ENCODE measurements at regions not wholly inside any gene's neighbourhood (a gene's known extent, or its start where the extent isn't known, plus 50 kb on each side); places are given as distances from the start of the nearest gene placed in this dataset.
"Not testable (repeated sequence)": the region's sequence is repeated elsewhere in the genome, so short reads cannot be mapped to it uniquely, and the experiment has no call there.

- no peak for DNase-seq (ENCODE audit: extremely low read depth, low read depth)
- no peak for TF ChIP-seq CTCF (IDR thresholded peaks at IDR 0.05; ENCODE audit: low read depth, low read length, missing control alignments)
- H3K4me3 ChIP-seq (replicated peaks; ENCODE audit: low read depth, low read length), result no peak overlapping the region
Measured at GRCh38 chr18:67385455-67385854, 131.1 kb downstream of the DSEL start.

- DNase-seq (ENCODE audit: extremely low read depth, low read depth); H3K4me3 ChIP-seq (replicated peaks; ENCODE audit: low read depth, low read length): not testable (repeated sequence)
Measured at GRCh38 chr18:67384057-67384456, 132.5 kb downstream of the DSEL start.

DNA sequence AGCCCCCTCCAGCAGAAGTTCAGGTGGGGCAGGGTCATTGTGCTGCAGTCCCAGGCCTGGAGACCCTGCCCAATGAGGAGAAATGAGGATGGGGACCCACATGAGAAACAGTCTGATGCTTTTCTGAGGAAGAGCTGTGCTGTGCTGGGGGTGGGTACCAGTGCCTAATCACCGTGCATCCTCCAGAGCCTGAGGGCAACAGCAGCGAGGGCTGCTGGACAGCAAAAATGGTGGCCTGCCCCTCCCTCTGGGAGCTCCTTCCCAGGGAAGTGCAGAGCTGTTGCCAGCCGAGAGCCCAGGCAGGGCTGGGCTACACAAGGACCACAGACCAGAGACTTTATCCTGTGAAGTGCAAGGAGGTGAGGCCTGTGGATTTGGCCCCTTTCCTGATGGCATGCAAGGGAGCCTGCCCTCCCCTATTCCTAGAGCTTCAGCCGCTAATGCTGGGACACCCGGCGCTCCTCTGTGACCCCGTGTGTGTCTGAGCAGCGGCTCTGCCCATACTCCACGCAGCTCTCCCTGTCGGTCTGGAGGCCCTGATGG, 134.8 kb downstream of the DSEL start:
- TF ChIP-seq CTCF (IDR thresholded peaks at IDR 0.05; ENCODE audit: low read depth, low read length, missing control alignments), result no peak
- DNase-seq (ENCODE audit: extremely low read depth, low read depth), result no peak
- no peak overlapping the region for H3K4me3 ChIP-seq (replicated peaks; ENCODE audit: low read depth, low read length)

GRCh38 chr18:67380867-67381266, 135.7 kb downstream of the DSEL start:
- no peak for DNase-seq (ENCODE audit: extremely low read depth, low read depth)
- TF ChIP-seq CTCF (IDR thresholded peaks at IDR 0.05; ENCODE audit: low read depth, low read length, missing control alignments), result no peak
- no peak overlapping the region for H3K4me3 ChIP-seq (replicated peaks; ENCODE audit: low read depth, low read length)

GRCh38 chr18:67379981-67380380, 136.5 kb downstream of the DSEL start:
- H3K4me3 ChIP-seq (replicated peaks; ENCODE audit: low read depth, low read length), result no peak overlapping the region
- no peak for TF ChIP-seq CTCF (IDR thresholded peaks at IDR 0.05; ENCODE audit: low read depth, low read length, missing control alignments)
- no peak for DNase-seq (ENCODE audit: extremely low read depth, low read depth)

GRCh38 chr18:67376372-67376771, 140.1 kb downstream of the DSEL start:
- H3K4me3 ChIP-seq (replicated peaks; ENCODE audit: low read depth, low read length), result no peak overlapping the region
- no peak for DNase-seq (ENCODE audit: extremely low read depth, low read depth)
- no peak for TF ChIP-seq CTCF (IDR thresholded peaks at IDR 0.05; ENCODE audit: low read depth, low read length, missing control alignments)

DNA sequence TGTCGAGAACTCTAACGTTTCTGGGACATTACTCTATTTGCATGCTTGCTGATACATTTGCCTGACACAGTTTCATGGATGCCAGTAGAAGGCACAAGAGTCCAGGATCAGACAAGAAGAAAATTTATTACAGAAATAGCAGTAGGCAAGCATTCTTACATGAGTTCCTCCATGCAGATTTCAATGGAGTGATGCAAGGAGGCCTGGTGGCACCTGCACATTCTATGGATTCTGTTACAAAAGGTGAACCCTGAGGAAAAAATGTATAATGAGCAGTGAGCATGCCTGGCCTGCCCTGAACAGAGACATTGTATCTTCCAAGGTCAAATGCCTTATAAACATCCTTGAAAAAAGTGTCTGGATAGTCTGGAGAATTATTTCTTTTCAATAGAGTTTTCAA, 142.9 kb downstream of the DSEL start:
- DNase-seq (ENCODE audit: extremely low read depth, low read depth), result no peak
- H3K4me3 ChIP-seq (replicated peaks; ENCODE audit: low read depth, low read length), result no peak overlapping the region
- TF ChIP-seq CTCF (IDR thresholded peaks at IDR 0.05; ENCODE audit: low read depth, low read length, missing control alignments), result no peak

Data from HFF-Myc (cell line).